ENCODE measurements at regions not wholly inside any gene's neighbourhood (a gene's known extent, or its start where the extent isn't known, plus 50 kb on each side); places are given as distances from the start of the nearest gene placed in this dataset.
"Not testable (repeated sequence)": the region's sequence is repeated elsewhere in the genome, so short reads cannot be mapped to it uniquely, and the experiment has no call there.

DNA sequence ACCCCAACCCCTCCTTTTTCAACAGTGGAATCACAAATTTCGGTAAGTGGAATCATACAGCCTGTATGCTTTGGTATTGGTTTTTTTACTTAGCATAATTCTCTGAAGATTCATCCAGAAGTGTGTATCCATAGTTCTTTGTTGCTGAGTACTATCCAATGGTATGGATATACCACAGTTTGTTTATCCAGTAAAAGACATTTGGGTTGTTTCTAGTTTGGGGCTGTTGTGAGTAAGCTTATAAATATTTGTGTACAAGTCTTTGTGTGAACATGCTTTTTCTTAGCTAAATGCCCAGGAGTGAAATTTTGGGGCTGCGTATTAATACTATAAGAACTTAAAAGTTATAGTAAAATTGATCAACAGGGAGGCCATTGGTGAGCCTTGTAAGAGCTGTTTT, 57.5 kb upstream of the GC start:
- no peak for DNase-seq (ENCODE audit: low spot score)

DNA sequence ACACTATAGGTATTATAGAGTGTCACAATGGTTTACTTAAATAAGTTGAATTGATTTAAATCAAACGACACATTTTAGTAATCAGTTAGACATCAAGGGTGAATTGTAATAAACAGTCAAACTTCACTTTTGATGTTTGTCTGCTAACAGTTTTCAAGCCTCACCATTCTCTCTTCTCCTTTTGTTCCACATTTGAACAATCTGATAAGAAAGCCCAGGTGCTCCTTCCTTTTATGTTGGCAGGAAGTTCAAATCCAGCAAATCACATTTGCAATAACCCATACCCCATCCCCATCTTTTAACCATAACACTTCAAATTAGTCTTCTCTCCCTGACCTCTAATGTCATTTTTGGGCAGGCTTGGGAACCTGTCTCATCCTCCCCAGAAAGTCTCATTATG, 63.4 kb upstream of the GC start:
- no peak for DNase-seq (ENCODE audit: low spot score)

DNA sequence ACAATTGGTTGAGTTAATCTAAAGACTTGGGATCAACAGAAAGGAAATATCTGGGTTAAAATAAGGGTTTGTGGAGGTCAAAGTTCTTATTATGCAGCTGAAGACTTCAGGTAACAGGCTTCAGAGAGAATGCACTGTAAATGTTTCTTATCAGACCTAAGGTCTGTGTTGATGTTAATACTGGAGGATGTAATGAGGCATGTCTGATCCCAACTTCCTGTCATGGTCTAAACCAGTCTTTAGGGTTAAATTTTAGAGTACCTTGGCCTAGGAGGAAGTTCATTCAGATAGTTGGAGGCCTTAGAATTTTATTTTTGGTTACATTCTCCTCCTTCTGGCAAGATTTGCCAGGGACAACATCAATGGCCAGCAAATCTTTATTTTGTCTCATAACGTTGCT, 72.1 kb upstream of the GC start:
- no peak for DNase-seq (ENCODE audit: low spot score)

DNA sequence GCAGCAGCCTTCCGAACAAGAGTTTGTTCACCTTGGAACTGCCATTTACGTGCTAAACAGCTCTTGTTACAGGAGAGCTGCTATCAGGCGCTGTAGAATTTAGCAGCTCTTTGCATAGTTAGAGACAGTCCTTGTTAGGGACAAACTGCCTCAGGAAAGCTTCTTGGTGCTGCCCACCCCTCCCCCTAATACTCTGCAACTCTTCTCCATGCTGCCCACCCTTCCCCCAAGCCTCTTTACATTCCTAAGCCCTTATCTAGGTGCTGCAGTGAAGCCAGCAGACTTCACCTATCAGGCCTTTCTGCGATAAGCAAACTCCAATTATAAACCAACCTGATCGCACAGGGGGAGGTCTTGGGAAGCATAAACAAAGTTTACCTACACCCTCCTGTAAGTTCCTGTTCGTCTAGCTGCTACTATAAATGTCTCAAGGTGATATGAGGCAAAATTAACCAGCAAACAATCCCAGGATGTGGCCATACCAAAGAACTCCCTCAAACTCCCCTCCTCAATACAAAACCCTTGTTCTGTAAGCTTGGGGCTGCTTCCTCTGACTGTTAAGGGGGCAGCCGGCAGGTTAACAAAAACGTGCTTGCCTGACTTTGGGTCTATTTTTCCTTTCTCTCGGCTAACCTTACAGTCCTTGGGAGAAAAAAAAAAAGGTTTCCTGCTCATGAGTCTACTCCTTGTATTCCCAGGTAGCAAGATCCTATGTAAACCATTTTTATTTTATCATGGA, 74.0 kb upstream of the GC start:
- DNase-seq (ENCODE audit: low spot score), result no peak

DNA sequence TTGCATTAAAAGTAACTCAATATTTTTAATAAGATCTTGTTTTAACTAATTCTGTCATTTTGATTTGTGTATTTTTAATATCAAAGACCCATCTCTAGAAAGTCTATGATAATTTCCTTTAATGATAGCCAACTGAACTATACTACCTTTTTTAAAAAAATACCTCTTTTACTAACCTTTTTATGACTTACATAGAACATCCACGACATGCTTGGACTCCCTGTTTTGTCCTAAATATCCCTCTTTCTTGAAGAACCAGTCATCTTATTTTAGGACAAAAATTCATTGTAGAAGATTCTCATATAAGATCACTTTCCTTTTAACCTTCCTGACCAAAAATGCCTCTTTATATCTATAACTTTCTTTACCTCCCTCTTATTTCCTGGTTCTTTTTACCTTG, 76.8 kb upstream of the GC start:
- DNase-seq (ENCODE audit: low spot score), result no peak

DNA sequence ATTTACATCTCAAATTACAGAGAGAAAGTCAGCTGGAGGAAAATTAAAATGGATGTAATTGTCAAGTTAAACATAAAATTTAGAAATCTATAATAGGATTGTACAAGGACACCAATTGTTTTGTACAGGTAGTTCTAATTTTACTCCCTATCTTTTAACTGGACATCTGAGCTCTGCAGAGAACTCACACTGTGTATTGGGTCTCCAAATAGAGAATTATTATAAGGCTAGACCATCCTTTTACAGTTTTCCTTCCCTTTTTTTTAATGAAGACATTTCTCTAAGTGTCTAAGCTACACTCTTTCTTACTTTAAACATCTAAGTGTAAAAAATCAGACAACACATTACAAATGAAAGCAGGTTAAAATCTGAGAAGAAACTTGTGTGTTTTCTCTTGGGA, 78.4 kb upstream of the GC start:
- DNase-seq (ENCODE audit: low spot score), result no peak

DNA sequence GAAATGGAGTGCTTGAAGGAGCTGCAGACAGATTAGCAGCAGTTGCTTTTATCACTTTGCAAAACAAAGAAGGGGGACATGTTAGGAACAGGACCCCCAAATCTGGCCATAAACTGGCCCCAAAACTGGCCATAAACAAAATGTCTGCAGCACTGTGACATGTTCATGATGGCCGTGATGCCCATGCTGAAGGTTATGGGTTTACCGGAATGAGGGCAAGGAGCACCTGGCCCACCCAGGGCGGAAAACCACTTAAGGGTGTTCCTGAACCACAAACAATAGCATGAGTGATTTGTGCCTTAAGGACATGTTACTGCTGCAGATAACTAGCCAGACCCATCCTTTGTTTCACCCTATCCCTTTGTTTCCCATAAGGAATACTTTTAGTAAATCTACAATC, 79.6 kb upstream of the GC start:
- no peak for DNase-seq (ENCODE audit: low spot score)

DNA sequence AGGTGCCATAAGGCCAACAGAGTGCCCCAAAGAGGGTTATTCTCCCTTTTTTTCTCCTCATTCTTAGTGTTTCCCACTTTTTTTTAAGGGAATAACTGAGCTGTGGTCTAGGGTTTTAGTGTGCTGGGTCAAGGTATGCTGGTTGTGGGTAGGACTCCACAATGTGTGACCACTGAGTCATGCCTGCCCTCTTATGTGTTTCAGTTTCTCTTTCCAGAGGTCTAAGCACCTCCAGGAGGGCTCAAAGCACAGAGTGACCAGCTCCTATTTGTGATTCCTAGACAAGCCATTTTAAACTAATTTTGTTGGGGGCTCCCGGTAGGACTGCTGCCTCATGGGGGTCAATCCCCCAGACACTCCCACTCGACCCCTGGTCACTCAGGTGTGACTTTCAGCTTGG, 80.5 kb upstream of the GC start:
- DNase-seq (ENCODE audit: low spot score), result no peak

DNA sequence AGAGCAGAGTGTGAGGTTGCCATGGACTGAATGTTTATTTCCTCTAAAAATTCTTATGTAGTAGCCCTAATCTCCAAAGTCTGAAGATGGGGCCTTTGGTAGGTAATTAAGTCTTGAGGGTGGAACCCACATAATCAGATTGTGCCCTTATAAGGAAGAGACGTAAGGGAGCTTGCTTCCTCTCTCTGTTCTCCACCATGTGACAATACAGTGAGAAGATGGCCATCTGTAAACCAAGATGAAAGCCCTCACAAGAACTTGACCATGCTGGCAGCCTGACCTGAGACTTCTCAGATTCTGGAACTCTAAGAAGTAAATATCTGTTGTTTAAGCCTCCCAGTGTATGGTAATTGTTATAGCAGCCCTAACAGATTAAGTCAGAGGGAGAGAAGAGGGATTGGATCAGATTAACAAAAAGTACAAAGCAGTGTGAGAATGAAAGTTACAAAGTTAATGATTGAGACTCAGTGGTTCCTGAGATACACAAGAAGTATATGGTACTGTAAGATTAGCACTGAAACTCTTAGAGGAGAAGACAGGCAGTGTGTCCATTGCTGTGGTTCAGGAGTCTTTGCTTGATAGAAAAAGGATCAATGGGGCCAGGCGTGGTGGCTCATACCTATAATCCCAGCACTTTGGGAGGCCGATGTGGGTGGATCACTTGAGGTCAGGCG, 82.5 kb upstream of the GC start:
- no peak for DNase-seq (ENCODE audit: low spot score)

DNA sequence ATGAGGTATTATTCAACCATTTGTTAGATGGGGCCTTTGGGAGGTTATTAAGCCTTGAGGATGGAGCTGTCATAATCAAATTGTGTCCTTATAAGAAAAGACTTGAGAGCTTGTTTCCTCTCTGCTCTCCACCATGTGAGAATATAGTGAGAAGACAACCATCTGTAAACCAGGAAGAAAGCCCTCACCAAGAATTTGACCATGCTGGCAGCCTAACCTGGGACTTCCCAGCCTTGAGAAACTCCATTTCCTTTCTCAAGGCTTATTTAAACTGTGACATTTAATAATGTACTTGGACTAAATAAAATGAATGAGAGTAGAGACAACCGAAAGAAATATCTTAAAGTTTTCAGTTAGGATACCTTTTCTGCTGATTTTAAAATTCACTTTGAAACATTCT, 83.7 kb upstream of the GC start:
- DNase-seq (ENCODE audit: low spot score), result no peak

DNA sequence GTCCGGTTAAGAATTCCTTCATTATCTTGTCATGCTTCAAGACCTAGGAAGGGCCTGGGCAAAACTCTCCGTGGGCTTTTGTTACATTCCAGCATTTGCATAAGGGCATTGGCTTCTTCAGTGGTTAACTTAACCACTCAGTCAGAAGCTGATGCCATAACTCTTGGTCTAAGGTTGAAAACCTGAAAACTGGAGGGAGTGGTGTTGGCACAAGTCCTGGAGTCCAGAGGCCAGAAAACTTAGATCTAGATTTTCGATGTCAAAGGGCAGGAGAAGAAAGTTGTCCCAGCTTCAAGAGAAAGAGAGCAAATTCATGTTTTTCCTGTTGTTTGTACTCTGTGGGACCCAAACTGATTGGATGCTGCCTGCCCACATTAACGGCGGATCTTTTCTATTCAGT, 86.6 kb upstream of the GC start:
- DNase-seq (ENCODE audit: low spot score), result no peak

DNA sequence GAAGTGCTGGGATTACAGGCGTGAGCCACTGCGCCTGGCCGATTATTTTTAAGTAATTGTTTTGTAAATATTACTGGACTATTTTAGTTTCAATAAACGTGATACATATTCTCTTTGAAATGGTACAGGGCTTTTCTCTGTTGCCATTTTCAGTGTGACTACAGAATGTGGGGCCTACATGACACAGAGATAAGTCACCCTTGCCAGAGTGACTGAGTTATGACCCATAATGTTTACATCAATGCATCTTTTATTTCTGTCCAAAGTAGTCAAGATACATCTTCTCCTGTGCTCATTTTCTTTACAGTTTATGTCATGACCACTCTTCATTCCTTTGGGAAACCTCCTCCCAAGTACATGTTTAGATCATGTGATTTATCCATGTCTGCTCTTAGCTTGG, 88.3 kb upstream of the GC start:
- DNase-seq (ENCODE audit: low spot score), result no peak

DNA sequence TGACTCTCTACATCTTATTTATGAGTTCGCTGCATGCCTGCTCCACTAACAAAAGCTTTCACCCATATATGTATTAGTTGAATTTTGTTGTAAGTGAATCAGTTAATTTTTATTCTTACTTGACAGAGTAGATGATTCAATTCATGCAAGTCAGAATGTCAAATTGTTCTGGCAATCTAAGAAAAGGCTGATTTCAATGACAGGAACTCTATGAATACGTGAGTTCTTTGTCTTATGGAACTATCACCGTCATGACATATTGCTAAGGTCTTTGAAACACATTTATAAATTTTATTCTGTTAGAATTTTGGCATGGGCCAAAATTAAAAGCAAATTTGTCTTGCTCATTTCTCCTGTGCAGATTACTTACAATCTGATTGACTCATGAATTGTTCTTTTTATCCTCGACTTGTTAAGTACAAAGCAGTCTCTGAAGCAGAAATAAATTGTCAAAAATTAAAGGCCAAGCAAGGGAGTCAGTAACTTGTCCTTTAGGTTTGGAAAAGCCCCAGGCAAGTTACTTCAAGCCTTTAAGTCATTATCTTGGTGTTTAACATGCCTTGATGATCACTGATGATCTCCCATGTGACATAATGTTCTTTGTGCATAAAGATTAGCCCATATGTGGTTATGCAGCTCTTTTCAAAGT, 89.0 kb upstream of the GC start:
- no peak for DNase-seq (ENCODE audit: low spot score)

DNA sequence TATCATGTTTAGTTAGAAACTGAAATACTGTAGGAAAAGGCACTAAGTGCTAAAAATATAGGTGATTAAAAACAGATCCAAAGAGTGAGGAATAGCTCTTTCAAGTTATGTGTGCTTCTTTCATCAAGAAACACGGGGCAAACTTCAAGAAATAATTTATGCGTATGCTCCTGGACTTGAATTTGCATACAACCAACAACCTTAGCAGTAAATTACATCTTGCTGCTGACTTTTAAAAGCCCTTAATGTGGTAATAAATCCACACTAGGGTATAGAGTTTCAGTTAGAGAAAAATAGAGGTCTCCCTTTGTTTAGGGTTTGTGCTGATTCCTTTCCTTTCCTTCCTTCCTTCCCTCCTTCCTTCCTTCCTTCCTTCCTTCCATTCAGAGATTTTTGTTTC, 94.5 kb upstream of the GC start:
- DNase-seq (ENCODE audit: low spot score), result no peak

DNA sequence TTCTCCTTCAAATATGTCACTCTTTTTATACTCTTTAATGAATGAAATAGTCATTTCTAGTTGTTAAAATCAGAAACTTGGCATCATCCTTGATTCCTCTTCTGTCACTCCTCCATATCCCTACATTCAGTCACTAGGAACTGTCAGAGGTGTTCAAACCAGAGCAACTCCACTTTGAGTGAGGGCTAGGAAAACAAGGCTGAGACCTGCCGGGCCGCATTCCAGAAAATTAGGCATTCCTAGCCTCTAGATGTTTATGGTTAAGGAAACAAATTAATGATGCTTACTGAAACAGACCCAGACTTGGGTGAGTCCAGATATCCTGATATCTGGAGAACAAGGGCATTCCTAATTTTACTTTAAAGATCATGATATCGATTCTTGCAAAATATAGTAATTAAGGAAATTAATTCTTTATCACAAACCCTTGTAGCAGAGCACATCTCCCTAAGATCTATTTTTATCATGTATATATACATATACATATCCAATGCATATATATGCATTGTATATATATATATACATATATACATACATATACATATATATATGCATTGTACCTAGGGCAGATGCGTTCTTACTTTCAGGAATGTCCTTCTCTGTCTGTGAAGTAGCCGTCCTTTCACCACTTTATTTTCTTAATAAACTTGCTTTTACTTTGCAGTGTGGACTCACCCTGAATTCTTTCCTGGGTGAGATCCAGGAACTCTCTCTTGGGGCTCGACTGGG, 98.4 kb upstream of the GC start:
- DNase-seq (ENCODE audit: low spot score), result no peak

DNA sequence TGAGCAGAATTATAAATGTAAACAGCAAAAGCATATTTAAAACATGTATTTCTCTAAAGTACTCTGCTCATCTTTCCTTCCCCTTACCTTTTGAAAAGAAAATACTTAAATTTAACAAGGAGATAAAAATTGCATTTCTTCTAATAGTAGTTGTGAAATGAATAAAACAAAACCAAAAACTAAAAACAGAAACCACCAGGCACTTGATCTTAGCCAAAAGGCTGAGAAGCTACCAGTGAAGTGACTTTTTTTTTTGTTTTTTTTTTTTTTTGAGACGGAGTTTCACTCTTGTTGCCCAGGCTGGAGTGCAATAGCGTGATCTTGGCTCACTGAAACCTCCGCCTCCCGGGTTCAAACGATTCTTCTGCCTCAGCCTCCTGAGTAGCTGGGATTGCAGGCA, 116.5 kb upstream of the GC start:
- DNase-seq (ENCODE audit: low spot score), result not testable (repeated sequence)

DNA sequence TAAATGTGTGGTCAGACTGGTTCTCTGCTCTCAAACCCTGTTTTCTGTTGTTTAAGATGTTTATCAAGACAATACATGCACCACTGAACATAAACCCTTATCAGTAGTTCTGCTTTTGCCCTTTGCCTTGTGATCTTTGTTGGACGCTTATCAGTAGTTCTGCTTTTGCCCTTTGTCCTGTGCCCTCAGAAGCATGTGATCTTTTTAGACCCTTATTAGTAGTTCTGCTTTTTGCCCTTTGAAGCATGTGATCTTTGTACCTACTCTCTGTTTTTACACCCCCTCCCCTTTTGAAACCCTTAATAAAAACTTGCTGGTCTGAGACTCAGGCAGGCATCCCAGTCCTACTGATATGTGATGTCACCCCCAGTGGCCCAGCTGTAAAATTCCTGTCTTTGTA, 121.7 kb upstream of the GC start:
- not testable (repeated sequence) for DNase-seq (ENCODE audit: low spot score)

DNA sequence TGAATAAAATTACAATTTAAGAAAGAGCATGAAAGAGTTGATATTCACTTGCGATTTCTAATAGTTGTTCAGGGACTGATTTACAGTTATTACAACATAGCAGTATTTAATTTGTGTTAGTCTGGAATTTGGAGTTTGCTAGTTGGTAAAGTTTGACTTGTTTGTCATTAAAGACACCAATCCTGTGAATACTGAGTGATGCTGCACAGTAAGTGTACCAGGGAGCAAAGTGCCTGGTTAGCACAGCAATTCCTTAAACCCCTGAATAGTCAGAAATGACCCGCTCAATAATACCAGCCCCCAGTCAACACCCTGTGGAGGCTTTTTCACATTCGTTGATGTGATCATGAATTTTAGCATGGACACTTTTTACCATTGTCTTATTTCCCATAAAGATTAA, 122.2 kb upstream of the GC start:
- DNase-seq (ENCODE audit: low spot score), result no peak

DNA sequence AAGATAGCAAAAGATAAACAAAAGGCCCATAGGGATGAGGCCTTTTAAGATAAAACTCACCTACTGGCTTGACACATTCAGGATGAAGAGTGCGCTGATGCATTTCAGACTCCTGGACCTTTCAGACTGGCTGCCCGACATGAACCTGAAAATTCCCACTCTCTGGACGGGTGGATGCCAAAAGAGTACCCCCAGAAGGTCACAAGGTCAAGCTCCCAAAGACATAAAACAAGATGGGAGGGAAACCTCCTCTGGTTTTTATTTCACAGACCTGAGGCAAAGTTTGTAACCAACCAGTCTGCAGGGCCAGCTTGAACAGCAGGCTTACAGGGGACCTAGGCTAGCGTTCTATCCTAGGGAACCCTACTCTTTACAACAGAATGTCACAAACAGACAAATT, 123.2 kb upstream of the GC start:
- DNase-seq (ENCODE audit: low spot score), result no peak

DNA sequence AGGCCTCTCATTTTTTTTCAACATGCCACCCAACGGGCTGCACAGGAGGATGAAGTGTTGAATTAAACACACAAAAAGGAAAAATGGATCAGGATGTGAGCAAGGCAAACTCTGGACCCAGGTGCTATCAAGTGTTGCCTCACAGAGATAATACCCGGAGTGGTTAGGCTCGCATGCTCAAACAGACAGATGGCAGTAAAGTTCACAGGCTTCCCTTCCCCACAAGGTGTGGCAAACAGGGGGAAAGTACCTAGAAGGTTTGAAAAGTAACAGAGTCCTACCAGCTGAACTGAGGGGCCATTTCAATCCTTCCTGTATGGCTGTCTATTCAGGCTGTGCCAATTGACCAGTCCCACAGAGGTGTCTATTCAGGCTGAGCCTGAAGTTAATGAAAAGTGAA, 123.9 kb upstream of the GC start:
- no peak for DNase-seq (ENCODE audit: low spot score)

DNA sequence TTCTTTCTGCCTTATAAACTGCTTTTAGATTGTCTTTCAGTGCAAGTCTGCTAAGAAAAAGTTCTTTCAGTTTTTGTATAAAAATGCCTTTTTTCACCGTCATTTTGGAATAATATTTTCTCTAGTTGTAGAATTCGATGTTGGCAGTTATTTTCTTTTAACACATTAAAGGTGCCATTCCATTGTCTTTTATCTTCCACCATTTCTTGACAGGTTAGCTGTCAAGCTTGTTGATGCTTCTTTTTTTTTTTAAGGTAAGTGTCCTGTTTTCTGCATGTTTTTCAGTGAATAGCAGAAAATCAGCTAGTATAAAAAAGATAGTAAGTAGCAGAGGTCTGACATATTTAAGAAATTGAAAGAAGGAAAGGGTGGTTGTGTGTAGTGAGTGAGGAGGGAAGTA, 118.5 kb upstream of the NPFFR2 start:
- no peak for DNase-seq (ENCODE audit: low spot score)

DNA sequence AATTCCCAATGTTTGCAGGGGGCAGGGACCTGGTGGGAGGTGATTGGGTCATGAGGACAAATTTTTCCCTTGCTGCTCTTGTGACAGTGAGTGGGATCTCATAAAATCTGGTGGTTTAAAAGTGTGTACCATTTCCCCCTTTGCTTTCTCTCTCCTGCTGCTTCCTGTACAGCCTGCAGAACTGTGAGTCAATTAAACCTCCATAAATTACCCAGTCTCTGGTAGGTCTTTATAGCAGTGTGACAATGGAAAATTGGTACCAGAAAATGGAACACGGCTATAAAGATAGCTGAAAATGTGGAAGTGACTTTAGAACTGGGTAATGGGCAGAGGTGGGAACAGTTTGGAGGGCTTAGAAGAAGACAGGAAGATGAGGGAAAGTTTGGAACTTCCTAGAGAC, 108.7 kb upstream of the NPFFR2 start:
- DNase-seq (ENCODE audit: low spot score), result no peak

DNA sequence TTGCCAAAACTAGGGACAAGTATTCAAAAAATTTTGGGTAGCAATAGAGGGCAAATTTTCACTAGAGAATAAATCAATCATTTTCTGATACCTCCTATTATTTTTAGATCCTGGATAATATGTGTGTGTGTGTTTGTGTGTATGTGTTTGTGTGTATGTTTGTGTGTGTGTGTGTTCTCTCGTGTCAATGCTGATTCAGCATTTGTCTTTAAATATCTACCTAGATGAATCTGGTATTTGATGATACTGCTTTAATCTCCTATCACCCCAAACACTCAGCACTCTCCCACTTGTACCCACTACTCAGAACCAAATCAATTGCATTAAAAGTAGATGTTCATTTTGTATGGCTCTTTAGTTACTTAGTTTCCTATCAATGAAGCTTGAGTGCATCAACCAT, 101.3 kb upstream of the NPFFR2 start:
- DNase-seq (ENCODE audit: low spot score), result no peak
